G401.6 (cell line): ENCODE measurements at regions not wholly inside any gene's neighbourhood (a gene's known extent, or its start where the extent isn't known, plus 50 kb on each side); places are given as distances from the start of the nearest gene placed in this dataset.
A peak's percentile ranks its signal among the peaks of the same experiment; 100 is the strongest.

Experiments used
- FAIRE-seq: peaks from 2 replicates; lab custom pipeline; 2012; peaks lifted over from hg19 to GRCh38; lab: Jason Lieb, UNC

GRCh38 chr5:175388531-175388930, 55.5 kb downstream of the DRD1 start:
- FAIRE-seq = no peak

GRCh38 chr5:175387144-175387543, 56.8 kb downstream of the DRD1 start:
- no peak for FAIRE-seq

- FAIRE-seq = no peak
Measured at GRCh38 chr5:175386526-175386925, 57.5 kb downstream of the DRD1 start.

GRCh38 chr5:175385691-175386362, 58.2 kb downstream of the DRD1 start:
- FAIRE-seq = no peak

GRCh38 chr5:175384724-175385552, 59.0 kb downstream of the DRD1 start:
- FAIRE-seq = no peak

GRCh38 chr5:175383350-175383749, 60.6 kb downstream of the DRD1 start:
- no peak for FAIRE-seq

GRCh38 chr5:175382171-175382570, 61.8 kb downstream of the DRD1 start:
- no peak for FAIRE-seq

- no peak for FAIRE-seq
Measured at GRCh38 chr5:175381130-175381529, 62.9 kb downstream of the DRD1 start.

GRCh38 chr5:175380701-175381100, 63.3 kb downstream of the DRD1 start:
- no peak for FAIRE-seq

- FAIRE-seq = peak; percentile 62
Measured at GRCh38 chr5:175379867-175380266, 64.1 kb downstream of the DRD1 start.

- no peak for FAIRE-seq
Measured at GRCh38 chr5:175378444-175379028, 65.4 kb downstream of the DRD1 start.

- FAIRE-seq = no peak
Measured at GRCh38 chr5:175377816-175378215, 66.2 kb downstream of the DRD1 start.

GRCh38 chr5:175374166-175374875, 69.7 kb downstream of the DRD1 start:
- no peak for FAIRE-seq

GRCh38 chr5:175365866-175366265, 78.1 kb downstream of the DRD1 start:
- no peak for FAIRE-seq

GRCh38 chr5:175363300-175363699, 80.7 kb downstream of the DRD1 start:
- FAIRE-seq = no peak

GRCh38 chr5:175357995-175358394, 86.0 kb downstream of the DRD1 start:
- no peak for FAIRE-seq

- no peak for FAIRE-seq
Measured at GRCh38 chr5:175356428-175356827, 87.6 kb downstream of the DRD1 start.

GRCh38 chr5:175354964-175355363, 89.0 kb downstream of the DRD1 start:
- FAIRE-seq = no peak

GRCh38 chr5:175353926-175354325, 90.1 kb downstream of the DRD1 start:
- no peak for FAIRE-seq

- no peak for FAIRE-seq
Measured at GRCh38 chr5:175351897-175352590, 91.9 kb downstream of the DRD1 start.

GRCh38 chr5:175351126-175351525, 92.9 kb downstream of the DRD1 start:
- FAIRE-seq = no peak

- no peak for FAIRE-seq
Measured at GRCh38 chr5:175347931-175348330, 96.1 kb downstream of the DRD1 start.
